Lower leg skin (tissue), 4 donors: ENCODE measurements at regions not wholly inside any gene's neighbourhood (a gene's known extent, or its start where the extent isn't known, plus 50 kb on each side); places are given as distances from the start of the nearest gene placed in this dataset.

ENCODE experiments used
- DNase-seq, 2 donors: peaks; one replicate each; pipeline ENCODE4 v3.0.0-alpha.2; 2019; ENCODE audit warnings: low spot score in 2 of 2
- H3K4me3 ChIP-seq: fragments of 200-600 bp; sonication (generic); 2 replicates; pipeline ENCODE4 v1.5.1; 2017; ENCODE audit warnings: mild to moderate bottlenecking, low read depth; ENCODE audit not compliant: poor library complexity, severe bottlenecking
- POLR2A ChIP-seq, 2 donors: fragments of 450-650 bp; IDR thresholded peaks; one replicate each; pipeline ENCODE4 v1.6.1; 2016 to 2017; ENCODE audit warnings: antibody characterized with exemption in 2 of 2, mild to moderate bottlenecking in 1 of 2, moderate library complexity in 1 of 2
- WGBS, 2 donors: methylation state at CpG; one replicate each; pipeline ENCODE4 v1.1.5; 2018; 5-methylcytosine and 5-hydroxymethylcytosine counted together
- intact Hi-C: fragments of 100-400 bp; cut with DNase I; formaldehyde crosslinking; loops from one replicate; pipeline ENCODE4 v1.15.0; 2023; ENCODE audit warnings: low total_unique reads
- TF ChIP-seq, protein P1 (sequence below), 3 donors: fragments of 450-650 bp; IDR thresholded peaks; one replicate each; pipeline ENCODE4 v1.5.1; 2016; ENCODE audit warnings: antibody characterized with exemption in 3 of 3, mild to moderate bottlenecking in 3 of 3, moderate library complexity in 2 of 3

DNA sequence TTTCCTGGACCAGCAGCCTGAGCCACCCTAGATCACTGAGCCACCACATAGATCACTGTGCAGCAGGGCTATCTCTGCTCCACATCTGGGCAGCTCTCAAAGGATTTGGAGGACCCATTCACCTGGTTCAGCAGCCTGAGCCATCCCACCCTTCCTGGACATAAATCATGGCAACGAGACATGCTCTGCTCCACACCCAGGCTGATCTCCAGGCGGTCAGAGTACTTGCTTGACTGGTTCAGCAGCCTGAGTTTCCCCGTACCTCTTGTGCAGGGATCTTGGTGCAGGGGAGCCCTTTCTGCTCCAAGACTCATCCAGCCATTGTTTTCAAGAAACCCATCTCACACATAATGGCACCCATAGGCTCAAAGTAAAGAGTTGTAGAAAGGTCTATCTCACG lies 195.3 kb downstream of the LIG4 start:
- intact Hi-C loops, result no loop called here
- TF ChIP-seq, protein P1, sequence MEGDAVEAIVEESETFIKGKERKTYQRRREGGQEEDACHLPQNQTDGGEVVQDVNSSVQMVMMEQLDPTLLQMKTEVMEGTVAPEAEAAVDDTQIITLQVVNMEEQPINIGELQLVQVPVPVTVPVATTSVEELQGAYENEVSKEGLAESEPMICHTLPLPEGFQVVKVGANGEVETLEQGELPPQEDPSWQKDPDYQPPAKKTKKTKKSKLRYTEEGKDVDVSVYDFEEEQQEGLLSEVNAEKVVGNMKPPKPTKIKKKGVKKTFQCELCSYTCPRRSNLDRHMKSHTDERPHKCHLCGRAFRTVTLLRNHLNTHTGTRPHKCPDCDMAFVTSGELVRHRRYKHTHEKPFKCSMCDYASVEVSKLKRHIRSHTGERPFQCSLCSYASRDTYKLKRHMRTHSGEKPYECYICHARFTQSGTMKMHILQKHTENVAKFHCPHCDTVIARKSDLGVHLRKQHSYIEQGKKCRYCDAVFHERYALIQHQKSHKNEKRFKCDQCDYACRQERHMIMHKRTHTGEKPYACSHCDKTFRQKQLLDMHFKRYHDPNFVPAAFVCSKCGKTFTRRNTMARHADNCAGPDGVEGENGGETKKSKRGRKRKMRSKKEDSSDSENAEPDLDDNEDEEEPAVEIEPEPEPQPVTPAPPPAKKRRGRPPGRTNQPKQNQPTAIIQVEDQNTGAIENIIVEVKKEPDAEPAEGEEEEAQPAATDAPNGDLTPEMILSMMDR (IDR thresholded peaks at IDR 0.05), result no peak
- no peak for TF ChIP-seq POLR2A (IDR thresholded peaks at IDR 0.05)
- no peak for DNase-seq
- no peak overlapping the region for H3K4me3 ChIP-seq
- 54 to 60% methylated on average over 4 of the region's 4 CpGs for WGBS, 2 donors

DNA sequence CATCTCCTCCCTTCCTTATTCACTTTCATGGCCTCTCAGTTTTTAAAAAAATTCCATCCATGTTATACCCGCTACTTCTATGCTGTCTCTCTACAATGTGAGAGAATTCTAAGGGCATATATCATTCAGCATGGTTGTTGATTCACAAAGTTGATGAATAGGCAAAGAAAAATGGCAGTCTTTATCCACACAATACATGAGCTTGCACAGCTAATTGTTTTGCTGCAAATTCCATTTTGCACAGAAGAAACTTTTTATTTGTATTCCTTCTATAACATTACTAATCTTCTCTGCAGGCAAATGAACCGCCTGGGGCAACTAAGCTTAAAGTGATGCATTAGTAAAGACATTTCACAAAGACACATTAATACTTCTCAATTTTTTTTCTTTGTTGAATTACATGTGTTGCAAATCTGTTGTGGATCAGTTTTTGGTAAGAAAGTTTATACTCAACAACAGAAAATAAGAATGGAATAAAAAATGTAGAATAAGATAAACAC lies 196.9 kb downstream of the LIG4 start:
- H3K4me3 ChIP-seq, result no peak overlapping the region
- 82 to 86% methylated on average over 2 of the region's 2 CpGs for WGBS, 2 donors
- DNase-seq, result no peak
- TF ChIP-seq, protein P1 (IDR thresholded peaks at IDR 0.05), result no peak
- no peak for TF ChIP-seq POLR2A (IDR thresholded peaks at IDR 0.05)
- intact Hi-C loops, result no loop called here

DNA sequence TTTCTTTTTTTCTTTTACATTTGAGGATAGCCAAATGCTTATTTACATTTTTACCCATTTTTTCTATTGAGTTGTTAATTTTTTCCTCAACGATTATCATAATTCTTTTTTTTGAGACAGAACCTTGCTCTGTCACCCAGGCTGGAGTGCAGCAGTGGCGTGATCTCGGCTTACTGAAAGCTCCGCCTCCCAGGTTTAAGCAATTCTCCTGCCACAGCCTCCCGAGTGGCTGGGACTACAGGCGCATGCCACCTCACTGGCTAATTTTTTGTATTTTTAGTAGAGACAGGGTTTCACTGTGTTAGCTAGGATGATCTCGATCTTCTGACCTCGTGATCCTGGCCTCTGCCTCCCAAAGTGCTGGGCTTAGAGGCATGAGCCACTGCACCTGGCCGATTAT lies 208.7 kb downstream of the LIG4 start:
- no peak overlapping the region for H3K4me3 ChIP-seq
- TF ChIP-seq POLR2A (IDR thresholded peaks at IDR 0.05), result no peak
- TF ChIP-seq, protein P1 (IDR thresholded peaks at IDR 0.05), result no peak
- 83 to 84% methylated on average over 9 of the region's 9 CpGs for WGBS, 2 donors
- intact Hi-C loops, result no loop called here
- DNase-seq, result no peak

DNA sequence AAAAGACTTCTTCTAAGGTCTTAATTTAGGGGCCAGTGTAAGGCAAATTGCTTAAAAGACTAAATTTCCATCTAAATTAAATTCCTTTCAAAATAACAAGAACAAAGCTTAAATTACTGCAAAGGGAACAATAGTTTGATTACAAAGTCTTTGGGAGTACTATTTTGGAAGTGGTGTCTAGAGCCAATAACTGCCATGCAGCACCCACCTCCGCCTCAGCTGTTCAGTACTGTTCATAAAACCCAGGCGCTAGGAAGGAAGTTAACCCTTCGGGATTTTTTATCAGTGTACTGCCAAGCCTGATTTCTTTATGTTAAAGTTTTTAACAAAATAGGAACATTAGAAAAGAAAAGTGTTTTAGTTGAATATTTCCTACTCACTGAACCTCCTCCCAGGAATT lies 210.1 kb downstream of the LIG4 start:
- TF ChIP-seq, protein P1 (IDR thresholded peaks at IDR 0.05), result no peak
- TF ChIP-seq POLR2A (IDR thresholded peaks at IDR 0.05), result no peak
- no peak overlapping the region for H3K4me3 ChIP-seq
- WGBS, 2 donors, result 67 to 69% methylated on average over 3 of the region's 3 CpGs
- DNase-seq, result no peak
- intact Hi-C loops, result no loop called here

DNA sequence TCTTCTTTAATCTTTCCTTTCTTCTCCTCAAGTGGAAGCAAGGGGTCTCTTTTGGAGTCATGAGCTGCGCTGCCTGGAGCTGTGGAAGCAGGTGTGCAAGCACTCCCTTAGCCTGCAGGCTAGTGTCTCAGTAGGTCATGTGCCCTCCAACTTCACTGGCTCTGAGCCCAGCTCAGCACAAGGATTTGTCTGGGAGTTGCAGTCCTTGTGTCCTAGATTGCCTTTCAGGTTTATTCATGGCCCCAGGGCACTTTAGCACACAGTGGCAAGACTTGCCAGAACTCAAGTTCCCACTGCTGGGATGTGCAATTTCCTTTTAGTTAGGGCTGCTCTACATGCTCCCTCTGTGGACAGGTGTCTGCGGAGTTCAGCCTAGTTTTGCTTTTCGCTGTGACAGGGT lies 211.7 kb downstream of the LIG4 start:
- TF ChIP-seq, protein P1 (IDR thresholded peaks at IDR 0.05), result no peak
- TF ChIP-seq POLR2A (IDR thresholded peaks at IDR 0.05), result no peak
- DNase-seq, result no peak

DNA sequence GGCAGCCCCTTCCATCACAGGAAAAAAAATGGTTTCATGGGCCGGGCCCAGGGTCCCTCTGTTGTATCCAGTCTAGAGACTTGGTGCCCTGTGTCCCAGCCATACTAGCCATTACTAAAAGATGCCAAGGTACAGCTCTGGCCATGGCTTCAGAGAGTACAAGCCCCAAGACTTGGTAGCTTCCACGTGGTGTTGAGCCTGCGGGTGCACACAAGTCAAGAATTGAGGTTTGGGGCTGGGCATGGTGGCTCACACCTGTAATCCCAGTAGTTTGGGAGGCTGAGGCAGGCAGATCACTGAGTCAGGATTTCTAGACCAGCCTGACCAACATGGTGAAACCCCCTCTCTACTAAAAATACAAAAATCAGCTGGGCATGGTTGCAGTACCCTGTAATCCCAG lies 214.3 kb downstream of the LIG4 start:
- no peak overlapping the region for H3K4me3 ChIP-seq
- no peak for DNase-seq
- intact Hi-C loops, result no loop called here
- WGBS, 2 donors, result 84 to 95% methylated on average over 3 of the region's 3 CpGs
- TF ChIP-seq, protein P1 (IDR thresholded peaks at IDR 0.05), result no peak
- no peak for TF ChIP-seq POLR2A (IDR thresholded peaks at IDR 0.05)

More for the DNA sequence above, 211.7 kb downstream of the LIG4 start:
- WGBS, 2 donors, result 30 to 43% methylated on average over 3 of the region's 3 CpGs
- intact Hi-C loops, result no loop called here
- H3K4me3 ChIP-seq, result no peak overlapping the region
